Right cardiac atrium (tissue), 5 donors: ENCODE measurements at regions not wholly inside any gene's neighbourhood (a gene's known extent, or its start where the extent isn't known, plus 50 kb on each side); places are given as distances from the start of the nearest gene placed in this dataset.
A peak's percentile ranks its signal among the peaks of the same experiment; 100 is the strongest.

ENCODE experiments used
- ATAC-seq, 2 donors: fragments of 200-7000 bp; cut with Tn5 transposase; one replicate each; pipeline versions ENCODE4 v1.8.0 to v1.9.1; 2020; ENCODE audit warnings: moderate library complexity in 2 of 2, mild to moderate bottlenecking in 1 of 2
- DNase-seq, 3 donors: peaks; one replicate each; pipeline ENCODE4 v3.0.0-alpha.2; 2020
- H3K27ac ChIP-seq: one replicate; pipeline ENCODE4 v1.5.1; 2013; ENCODE audit warnings: mild to moderate bottlenecking, low read length, control low read depth, moderate library complexity
- H3K27me3 ChIP-seq: one replicate; pipeline ENCODE4 v1.6.1; 2013; ENCODE audit not compliant: control insufficient read depth, insufficient read depth
- H3K4me1 ChIP-seq: one replicate; pipeline ENCODE4 v1.6.1; 2013; ENCODE audit warnings: low read length; ENCODE audit not compliant: control insufficient read depth, insufficient read depth
- H3K4me3 ChIP-seq: one replicate; pipeline ENCODE4 v1.5.1; 2013; ENCODE audit warnings: low read length, control low read depth
- H3K9me3 ChIP-seq: one replicate; pipeline ENCODE4 v1.6.1; 2013; ENCODE audit warnings: low read length; ENCODE audit not compliant: control insufficient read depth
- WGBS: extraction: QIAGEN DNeasy Blood & Tissue Kit; methylation state at CpG from one replicate; pipeline ENCODE4 v1.1.7; 2013; 5-methylcytosine and 5-hydroxymethylcytosine counted together
- intact Hi-C, 4 donors: fragments of 100-400 bp; cut with DNase I; formaldehyde crosslinking; loops; one replicate each; pipeline versions ENCODE4 v1.11.0 to v1.14.0; 2022 to 2023
- donor health status: healthy with polysubstance abuse.
- donor health status: DM: no; HTN: yes; CAD: no.
- donor health status: DM: no; HTN: no; CAD: no.
- donor health status: DM: no; HTN: yes; CAD: no; lungs with severe emphysema.
- donor health status: DM: yes; HTN: yes; CAD: no.

- intact Hi-C loops: no loop called here
- Histone ChIP-seq H3K4me1 (no peaks in the 10 kb centered on the region), H3K27ac (no peak overlapping the region), H3K27me3 (no peaks in the 10 kb centered on the region), H3K9me3 (no peaks in the 10 kb centered on the region), H3K4me3 (no peak overlapping the region)
- WGBS: 80% methylated on average over 11 of the region's 11 CpGs
- ATAC-seq (peak; percentile 40 to 51), DNase-seq (peak; percentile 40 to 67 (median 60))
Observed at GRCh38 chr6:14665827-14666724, 548.5 kb downstream of the CD83 start.

GRCh38 chr6:14670806-14671205 lies 553.2 kb downstream of the CD83 start:
- H3K4me3 ChIP-seq: no peak overlapping the region
- no peaks in the 10 kb centered on the region for H3K9me3 ChIP-seq
- intact Hi-C loops: no loop called here
- 68% methylated on average over 7 of the region's 7 CpGs for WGBS
- no peak for DNase-seq
- no peak overlapping the region for H3K27ac ChIP-seq
- H3K4me1 ChIP-seq: peaks cover 4% of the 10 kb centered on the region
- ATAC-seq: no peak
- H3K27me3 ChIP-seq: no peaks in the 10 kb centered on the region

- 12% methylated on average over 1 of the region's 1 CpG for WGBS
- intact Hi-C loops: no loop called here
- no peaks in the 10 kb centered on the region for H3K27me3 ChIP-seq
- no peak overlapping the region for H3K4me3 ChIP-seq
- peak; percentile 42 to 50 for ATAC-seq
- peaks cover 4% of the 10 kb centered on the region for H3K4me1 ChIP-seq
- peak; percentile 35 to 75 (median 70) for DNase-seq
- H3K27ac ChIP-seq: no peak overlapping the region
- no peaks in the 10 kb centered on the region for H3K9me3 ChIP-seq
Observed at GRCh38 chr6:14671261-14671681, 553.7 kb downstream of the CD83 start.

- Histone ChIP-seq H3K27me3 (no peaks in the 10 kb centered on the region), H3K27ac (no peak overlapping the region), H3K4me3 (no peak overlapping the region), H3K9me3 (no peaks in the 10 kb centered on the region), H3K4me1 (peaks cover 4% of the 10 kb centered on the region)
- DNase-seq: no peak
- WGBS: 89% methylated on average over 1 of the region's 1 CpG
- intact Hi-C loops: no loop called here
- ATAC-seq: no peak
Observed at GRCh38 chr6:14671937-14672336, 554.4 kb downstream of the CD83 start.

DNA sequence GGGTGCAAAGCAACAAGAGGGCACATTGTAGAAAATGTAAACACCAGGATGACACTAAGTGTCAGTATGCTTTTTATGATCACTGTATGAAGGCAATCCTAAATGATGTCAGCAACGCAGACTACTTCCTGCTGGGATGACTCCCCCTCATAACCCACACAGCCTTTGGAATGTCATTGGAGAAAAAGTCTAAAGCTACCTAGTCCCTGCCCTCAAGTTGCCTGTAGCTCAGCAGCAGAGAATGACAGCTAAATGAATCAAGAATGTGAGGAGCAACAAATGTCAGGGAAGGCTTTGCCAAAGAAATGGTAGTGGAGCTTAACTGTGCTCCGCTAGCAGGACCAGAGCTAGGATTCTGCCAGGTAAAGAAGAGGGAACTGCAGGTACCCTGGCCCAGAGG lies 555.6 kb downstream of the CD83 start:
- Histone ChIP-seq H3K4me3 (no peak overlapping the region), H3K4me1 (peaks cover 4% of the 10 kb centered on the region)
- intact Hi-C loops: no loop called here

GRCh38 chr6:14674458-14674857 lies 556.9 kb downstream of the CD83 start:
- Histone ChIP-seq H3K4me1 (peaks cover 4% of the 10 kb centered on the region), H3K27me3 (no peaks in the 10 kb centered on the region), H3K4me3 (no peak overlapping the region), H3K9me3 (no peaks in the 10 kb centered on the region), H3K27ac (no peak overlapping the region)
- 90% methylated on average over 4 of the region's 4 CpGs for WGBS
- intact Hi-C loops: no loop called here
- ATAC-seq (no peak), DNase-seq (no peak)

More for the DNA sequence above, 555.6 kb downstream of the CD83 start:
- H3K9me3 ChIP-seq: no peaks in the 10 kb centered on the region
- ATAC-seq (no peak), DNase-seq (no peak)
- WGBS: 88% methylated on average over 2 of the region's 2 CpGs
- H3K27ac ChIP-seq: no peak overlapping the region
- no peaks in the 10 kb centered on the region for H3K27me3 ChIP-seq

GRCh38 chr6:14674867-14675648 lies 557.5 kb downstream of the CD83 start:
- intact Hi-C loops: no loop called here
- Histone ChIP-seq H3K27ac (no peak overlapping the region), H3K4me1 (peaks cover 4% of the 10 kb centered on the region), H3K4me3 (no peak overlapping the region), H3K27me3 (no peaks in the 10 kb centered on the region), H3K9me3 (no peaks in the 10 kb centered on the region)
- ATAC-seq (no peak), DNase-seq (no peak)
- 98% methylated on average over 7 of the region's 7 CpGs for WGBS

DNA sequence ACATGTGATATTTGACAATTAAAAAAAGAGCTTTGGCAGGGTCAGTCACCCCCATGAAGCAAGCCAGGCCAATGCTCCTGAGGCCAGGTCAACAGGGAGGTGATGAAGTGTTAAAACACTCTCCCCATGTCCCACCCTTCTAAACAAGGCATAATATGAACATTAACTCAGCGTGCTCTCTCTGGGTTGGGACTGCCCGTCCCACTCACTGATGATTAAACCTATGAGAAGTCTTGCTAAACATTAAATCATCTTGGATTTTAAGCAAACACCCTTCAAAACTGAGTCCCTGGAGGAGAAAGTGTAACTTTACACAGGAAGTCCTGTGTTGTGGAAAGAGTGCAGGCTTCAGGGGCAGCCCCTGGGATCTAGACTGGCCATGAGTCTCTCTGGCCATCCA lies 558.5 kb downstream of the CD83 start:
- Histone ChIP-seq H3K27ac (no peak overlapping the region), H3K4me3 (no peak overlapping the region), H3K27me3 (no peaks in the 10 kb centered on the region), H3K9me3 (no peaks in the 10 kb centered on the region), H3K4me1 (peaks cover 4% of the 10 kb centered on the region)
- DNase-seq (no peak), ATAC-seq (peak in 1 of 2 donors; percentile 26)
- 73% methylated on average over 2 of the region's 2 CpGs for WGBS
- intact Hi-C loops: no loop called here

- intact Hi-C loops: no loop called here
- no peak overlapping the region for H3K27ac ChIP-seq
- H3K9me3 ChIP-seq: no peaks in the 10 kb centered on the region
- ATAC-seq: no peak
- DNase-seq: no peak
- no peaks in the 10 kb centered on the region for H3K4me1 ChIP-seq
- no peaks in the 10 kb centered on the region for H3K27me3 ChIP-seq
- H3K4me3 ChIP-seq: no peak overlapping the region
- WGBS: 99% methylated on average over 19 of the region's 19 CpGs
Observed at GRCh38 chr6:14676977-14677781, 559.6 kb downstream of the CD83 start.

- intact Hi-C loops: no loop called here
Observed at GRCh38 chr6:14681699-14682487, 564.0 kb upstream of the JARID2 start.

More at GRCh38 chr6:14681699-14682487, 564.0 kb upstream of the JARID2 start:
- Histone ChIP-seq H3K9me3 (no peaks in the 10 kb centered on the region), H3K4me3 (no peak overlapping the region), H3K27ac (no peak overlapping the region), H3K27me3 (no peaks in the 10 kb centered on the region), H3K4me1 (no peaks in the 10 kb centered on the region)
- 89% methylated on average over 11 of the region's 11 CpGs for WGBS
- no peak for ATAC-seq
- DNase-seq: no peak
